Endothelial cell (in vitro differentiated cells): ENCODE measurements at regions not wholly inside any gene's neighbourhood (a gene's known extent, or its start where the extent isn't known, plus 50 kb on each side); places are given as distances from the start of the nearest gene placed in this dataset.

Experiments used
- DNase-seq: peaks from one replicate; pipeline ENCODE4 v3.0.0; 2021; ENCODE audit warnings: low spot score
- H3K27ac Mint-ChIP-seq: one replicate; pipeline ENCODE4 v1.8.0; 2021; ENCODE audit warnings: mixed read lengths, inconsistent platforms; ENCODE audit not compliant: unreplicated experiment
- H3K27me3 Mint-ChIP-seq: one replicate; pipeline ENCODE4 v1.8.0; 2021; ENCODE audit warnings: mild to moderate bottlenecking, moderate library complexity, mixed read lengths, inconsistent platforms; ENCODE audit not compliant: unreplicated experiment
- H3K36me3 Mint-ChIP-seq: one replicate; pipeline ENCODE4 v1.8.0; 2021; ENCODE audit warnings: mild to moderate bottlenecking, low read depth, mixed read lengths, inconsistent platforms; ENCODE audit not compliant: unreplicated experiment
- H3K4me1 Mint-ChIP-seq: one replicate; pipeline ENCODE4 v1.8.0; 2021; ENCODE audit warnings: mild to moderate bottlenecking, mixed read lengths, inconsistent platforms; ENCODE audit not compliant: unreplicated experiment
- H3K4me3 Mint-ChIP-seq: one replicate; pipeline ENCODE4 v1.8.0; 2021; ENCODE audit warnings: mild to moderate bottlenecking, mixed read lengths, inconsistent platforms; ENCODE audit not compliant: unreplicated experiment
- H3K9me3 Mint-ChIP-seq: one replicate; pipeline ENCODE4 v1.8.0; 2021; ENCODE audit warnings: mixed read lengths, inconsistent platforms; ENCODE audit not compliant: unreplicated experiment
- CTCF ChIP-seq: fragments of 200-600 bp; sonication (generic); IDR thresholded peaks from one replicate; pipeline ENCODE4 v1.5.0; 2021; ENCODE audit warnings: antibody characterized with exemption; ENCODE audit not compliant: unreplicated experiment

- Mint-ChIP-seq H3K36me3 (no peaks in the 10 kb centered on the region), H3K9me3 (no peaks in the 10 kb centered on the region), H3K27me3 (no peaks in the 10 kb centered on the region), H3K4me3 (no peak overlapping the region), H3K27ac (no peak overlapping the region), H3K4me1 (no peaks in the 10 kb centered on the region)
- no peak for TF ChIP-seq CTCF
- DNase-seq, result no peak
Measured at GRCh38 chr3:18778094-18778493, 353.0 kb upstream of the SATB1 start.

GRCh38 chr3:18775501-18775900 is 350.4 kb upstream of the SATB1 start:
- DNase-seq, result no peak
- no peaks in the 10 kb centered on the region for H3K4me1 Mint-ChIP-seq
- H3K27me3 Mint-ChIP-seq, result no peaks in the 10 kb centered on the region
- H3K4me3 Mint-ChIP-seq, result no peak overlapping the region
- no peaks in the 10 kb centered on the region for H3K36me3 Mint-ChIP-seq
- TF ChIP-seq CTCF, result no peak
- H3K27ac Mint-ChIP-seq, result no peak overlapping the region
- H3K9me3 Mint-ChIP-seq, result no peaks in the 10 kb centered on the region

- TF ChIP-seq CTCF, result no peak
- no peaks in the 10 kb centered on the region for H3K27me3 Mint-ChIP-seq
- H3K36me3 Mint-ChIP-seq, result no peaks in the 10 kb centered on the region
- no peak overlapping the region for H3K4me3 Mint-ChIP-seq
- H3K27ac Mint-ChIP-seq, result no peak overlapping the region
- DNase-seq, result no peak
- H3K9me3 Mint-ChIP-seq, result no peaks in the 10 kb centered on the region
- H3K4me1 Mint-ChIP-seq, result no peaks in the 10 kb centered on the region
Measured at GRCh38 chr3:18774319-18775088, 349.4 kb upstream of the SATB1 start.

GRCh38 chr3:18772699-18773305 is 347.7 kb upstream of the SATB1 start:
- H3K27me3 Mint-ChIP-seq, result no peaks in the 10 kb centered on the region
- H3K4me3 Mint-ChIP-seq, result no peak overlapping the region
- no peak for DNase-seq
- no peaks in the 10 kb centered on the region for H3K36me3 Mint-ChIP-seq
- no peak overlapping the region for H3K27ac Mint-ChIP-seq
- H3K4me1 Mint-ChIP-seq, result no peaks in the 10 kb centered on the region
- H3K9me3 Mint-ChIP-seq, result no peaks in the 10 kb centered on the region
- TF ChIP-seq CTCF, result no peak

GRCh38 chr3:18771931-18772330 is 346.8 kb upstream of the SATB1 start:
- H3K4me3 Mint-ChIP-seq, result no peak overlapping the region
- no peaks in the 10 kb centered on the region for H3K9me3 Mint-ChIP-seq
- no peaks in the 10 kb centered on the region for H3K4me1 Mint-ChIP-seq
- TF ChIP-seq CTCF, result no peak
- H3K27me3 Mint-ChIP-seq, result no peaks in the 10 kb centered on the region
- H3K36me3 Mint-ChIP-seq, result no peaks in the 10 kb centered on the region
- H3K27ac Mint-ChIP-seq, result no peak overlapping the region
- DNase-seq, result no peak
